IMR-90 (cell line): ENCODE measurements at regions not wholly inside any gene's neighbourhood (a gene's known extent, or its start where the extent isn't known, plus 50 kb on each side); places are given as distances from the start of the nearest gene placed in this dataset.

Source experiments
- ATAC-seq: fragments of 200-7000 bp; cut with Tn5 transposase; 2 replicates; pipeline ENCODE4 v1.9.1; 2020; ENCODE audit warnings: low read depth, mild to moderate bottlenecking, moderate library complexity
- BruUV-seq: library from RNA; stranded (reverse); fragments of 400-500 nt; replicated peaks from 2 replicates; lab custom pipeline; 2021; lab: Mats Ljungman, UMichigan
- CTCF ChIA-PET: fragments of 300-600 bp; formaldehyde crosslinking; extraction: SDS; loops from one replicate; lab custom pipeline; 2021; ENCODE audit warnings: antibody characterized with exemption; lab: Yijun Ruan, JAX
- POLR2A ChIA-PET: fragments of 300-600 bp; sonication (Branson Sonifier 250); formaldehyde crosslinking; loops from one replicate; lab custom pipeline; 2022; ENCODE audit warnings: antibody characterized with exemption; ENCODE audit not compliant: unreplicated experiment; lab: Charles Lee
- DNase-seq: peaks from one replicate; pipeline ENCODE4 v3.0.0; 2013
- H2AFZ ChIP-seq: replicated peaks from 2 replicates; pipeline ENCODE3; 2013; ENCODE audit warnings: low read length, mild to moderate bottlenecking; ENCODE audit not compliant: poor library complexity
- H2AK5ac ChIP-seq: 2 replicates; pipeline ENCODE4 v1.6.1; 2013; ENCODE audit warnings: low read depth, low read length, inconsistent platforms
- H2AK9ac ChIP-seq: replicated peaks from 2 replicates; pipeline ENCODE3; 2013; ENCODE audit warnings: mild to moderate bottlenecking, low read depth, low read length, moderate library complexity; ENCODE audit not compliant: poor library complexity
- H2BK120ac ChIP-seq: 2 replicates; pipeline ENCODE4 v1.6.1; 2013; ENCODE audit warnings: low read depth, low read length, inconsistent platforms
- H2BK15ac ChIP-seq: 3 replicates; pipeline ENCODE4 v1.6.1; 2013; ENCODE audit warnings: low read depth, low read length, inconsistent platforms
- H2BK20ac ChIP-seq: 2 replicates; pipeline ENCODE4 v1.6.1; 2013; ENCODE audit warnings: low read depth, mild to moderate bottlenecking, inconsistent platforms, low read length, moderate library complexity
- H2BK5ac ChIP-seq: 2 replicates; pipeline ENCODE4 v1.6.1; 2013; ENCODE audit warnings: mild to moderate bottlenecking, low read depth, low read length, inconsistent platforms; ENCODE audit not compliant: poor library complexity, severe bottlenecking
- H3K14ac ChIP-seq: replicated peaks from 2 replicates; pipeline ENCODE4 v1.6.1; 2013; ENCODE audit warnings: low read depth, low read length, inconsistent platforms
- H3K18ac ChIP-seq: 2 replicates; pipeline ENCODE4 v1.6.1; 2013; ENCODE audit warnings: low read depth, low read length, control low read depth
- H3K23ac ChIP-seq: 2 replicates; pipeline ENCODE4 v1.6.1; 2013; ENCODE audit warnings: low read depth, low read length, inconsistent platforms
- H3K27ac ChIP-seq: 2 replicates; pipeline ENCODE4 v1.5.1; 2013; ENCODE audit warnings: mild to moderate bottlenecking, control low read depth, low read length; ENCODE audit not compliant: insufficient read depth
- H3K27me3 ChIP-seq: 2 replicates; pipeline ENCODE4 v1.6.1; 2013; ENCODE audit warnings: low read length; ENCODE audit not compliant: control insufficient read depth, insufficient read depth
- H3K36me3 ChIP-seq: 2 replicates; pipeline ENCODE4 v1.6.1; 2013; ENCODE audit warnings: low read length, mixed read lengths; ENCODE audit not compliant: control insufficient read depth, insufficient read depth
- H3K4ac ChIP-seq: 2 replicates; pipeline ENCODE4 v1.6.1; 2013; ENCODE audit warnings: low read depth, low read length, inconsistent platforms
- H3K4me1 ChIP-seq: 2 replicates; pipeline ENCODE4 v1.6.1; 2013; ENCODE audit warnings: low read length, mixed read lengths; ENCODE audit not compliant: control insufficient read depth, insufficient read depth
- H3K4me2 ChIP-seq: 2 replicates; pipeline ENCODE4 v1.6.1; 2013; ENCODE audit warnings: low read depth, mild to moderate bottlenecking, control low read depth, low read length, moderate library complexity
- H3K4me3 ChIP-seq: 2 replicates; pipeline ENCODE4 v1.5.1; 2013; ENCODE audit warnings: low read depth, mild to moderate bottlenecking, control low read depth, low read length, moderate library complexity; ENCODE audit not compliant: insufficient read depth
- H3K56ac ChIP-seq: 2 replicates; pipeline ENCODE4 v1.6.1; 2013; ENCODE audit warnings: low read length, inconsistent platforms; ENCODE audit not compliant: insufficient read depth; ENCODE audit errors: extremely low read depth
- H3K79me1 ChIP-seq, 2 experiments: 2 replicates each; pipeline ENCODE4 v1.6.1; 2013; ENCODE audit warnings: low read length in 2 of 2, inconsistent platforms in 1 of 2, low read depth in 1 of 2
- H3K9ac ChIP-seq: 2 replicates; pipeline ENCODE4 v1.6.1; 2013; ENCODE audit warnings: low read depth, low read length, control low read depth
- H3K9me1 ChIP-seq: 2 replicates; pipeline ENCODE4 v1.6.1; 2013; ENCODE audit warnings: low read length, inconsistent platforms; ENCODE audit not compliant: insufficient read depth
- H3K9me3 ChIP-seq: 2 replicates; pipeline ENCODE4 v1.6.1; 2013; ENCODE audit warnings: low read length; ENCODE audit not compliant: control insufficient read depth, insufficient read depth
- H4K20me1 ChIP-seq: 2 replicates; pipeline ENCODE4 v1.6.1; 2013; ENCODE audit warnings: low read length, inconsistent platforms; ENCODE audit not compliant: insufficient read depth
- H4K5ac ChIP-seq: 2 replicates; pipeline ENCODE4 v1.6.1; 2013; ENCODE audit warnings: mild to moderate bottlenecking, low read depth, low read length, control low read depth
- H4K8ac ChIP-seq, 2 experiments: 2 replicates each; pipeline ENCODE4 v1.6.1; 2013; ENCODE audit warnings: low read depth in 2 of 2, low read length in 2 of 2, control low read depth in 1 of 2, inconsistent platforms in 1 of 2
- H4K91ac ChIP-seq: 2 replicates; pipeline ENCODE4 v1.6.1; 2013; ENCODE audit warnings: low read depth, low read length, inconsistent platforms; ENCODE audit not compliant: insufficient read depth
- MAFK ChIP-seq: IDR thresholded peaks from 2 replicates; pipeline ENCODE4 v1.6.1; 2012; ENCODE audit warnings: low read depth, low read length, improper control_type of control experiment
- RAD21 ChIP-seq: IDR thresholded peaks from 2 replicates; pipeline ENCODE4 v1.6.1; 2012; ENCODE audit warnings: low read length, improper control_type of control experiment
- RCOR1 ChIP-seq: IDR thresholded peaks from 2 replicates; pipeline ENCODE4 v1.6.1; 2012; ENCODE audit warnings: mild to moderate bottlenecking, low read length, improper control_type of control experiment; ENCODE audit not compliant: insufficient replicate concordance
- WGBS, 2 experiments: methylation state at CpG; one replicate each; pipeline versions ENCODE4 v1.1.5 to v1.1.7; 2013; ENCODE audit warnings: missing lambda C conversion rate in 2 of 2; ENCODE audit not compliant: insufficient read length in 1 of 2; ENCODE audit errors: extremely low coverage in 2 of 2; 5-methylcytosine and 5-hydroxymethylcytosine counted together
- dilution Hi-C: fragments of 300-500 bp; cut with HindIII; formaldehyde crosslinking; loops from one replicate; pipeline ENCODE4 v1.14.3; 2018; ENCODE audit warnings: low sequenced_read_pairs; ENCODE audit not compliant: unreplicated experiment
- in situ Hi-C: fragments of 300-500 bp; cut with MboI; formaldehyde crosslinking; loops from 3 replicates; pipeline ENCODE4 v1.14.3; 2019; ENCODE audit warnings: low sequenced_read_pairs, inconsistent platforms, mixed read lengths
- intact Hi-C: fragments of 100-400 bp; cut with micrococcal nuclease; formaldehyde crosslinking; loops from 2 replicates; pipeline ENCODE4 v1.10.0; 2022
- TF ChIP-seq, protein P1 (sequence below): fragments of 150-350 bp; IDR thresholded peaks from 2 replicates; pipeline ENCODE4 v1.6.1; 2017; ENCODE audit warnings: mild to moderate bottlenecking, antibody characterized with exemption, low read length, low read depth

DNA sequence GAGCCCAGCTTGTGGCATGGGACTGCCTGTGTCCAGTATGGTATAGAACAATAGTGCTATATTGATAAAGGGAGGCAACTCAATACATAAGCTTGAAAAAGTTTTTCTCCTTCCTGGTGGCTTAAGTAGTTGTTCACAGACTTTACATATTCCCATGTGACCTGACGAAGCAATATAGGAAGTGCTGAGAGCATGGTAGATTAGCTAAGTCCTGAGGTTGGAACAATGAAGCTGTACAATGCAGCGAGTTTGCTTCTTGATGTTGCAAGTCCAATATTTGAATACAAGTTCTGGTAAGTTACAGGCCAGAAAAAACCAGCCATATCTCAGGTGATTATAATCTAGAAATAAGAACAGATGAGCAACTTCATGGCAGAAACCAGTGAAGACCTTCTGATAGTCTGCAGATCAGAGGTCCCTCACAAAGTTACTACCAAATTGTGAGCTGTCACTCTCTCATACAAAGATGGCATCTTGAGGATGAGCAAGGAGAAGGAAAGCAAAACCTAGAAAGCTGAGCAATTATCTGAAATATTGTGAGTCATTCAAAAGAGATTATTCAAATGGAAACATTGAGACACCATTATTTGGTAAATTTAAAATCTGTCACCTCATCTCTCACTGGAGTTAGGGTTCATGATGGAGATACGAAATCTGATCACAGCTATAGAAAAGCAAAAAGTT lies 72.9 kb upstream of the BTG1 start:
- no peak overlapping the region for H4K91ac ChIP-seq
- no peak overlapping the region for H2BK5ac ChIP-seq
- H2BK120ac ChIP-seq: no peak overlapping the region
- DNase-seq: no peak
- H2AFZ ChIP-seq: no peak overlapping the region
- no peak overlapping the region for H2AK9ac ChIP-seq
- no peak for ATAC-seq
- H4K8ac ChIP-seq: no peak overlapping the region
- no peaks in the 10 kb centered on the region for H3K9me3 ChIP-seq
- dilution Hi-C loops: no loop called here
- no peaks in the 10 kb centered on the region for H3K4me1 ChIP-seq
- no peak overlapping the region for H3K23ac ChIP-seq
- WGBS, 2 experiments: no CpG with 5 or more reads among the region's 3 CpGs
- H2AK5ac ChIP-seq: no peak overlapping the region
- in situ Hi-C loops: no loop called here
- no peak overlapping the region for H3K18ac ChIP-seq
- no peaks in the 10 kb centered on the region for H3K36me3 ChIP-seq
- intact Hi-C loops: no loop called here
- no peak overlapping the region for H2BK15ac ChIP-seq
- H3K4me3 ChIP-seq: no peak overlapping the region
- no peak overlapping the region for H3K14ac ChIP-seq
- H2BK20ac ChIP-seq: no peak overlapping the region
- no peak overlapping the region for H3K4ac ChIP-seq
- no peak overlapping the region for H3K56ac ChIP-seq
- H4K5ac ChIP-seq: no peak overlapping the region
- TF ChIP-seq RCOR1 (no peak), MAFK (no peak), RAD21 (no peak)
- TF ChIP-seq, protein P1, sequence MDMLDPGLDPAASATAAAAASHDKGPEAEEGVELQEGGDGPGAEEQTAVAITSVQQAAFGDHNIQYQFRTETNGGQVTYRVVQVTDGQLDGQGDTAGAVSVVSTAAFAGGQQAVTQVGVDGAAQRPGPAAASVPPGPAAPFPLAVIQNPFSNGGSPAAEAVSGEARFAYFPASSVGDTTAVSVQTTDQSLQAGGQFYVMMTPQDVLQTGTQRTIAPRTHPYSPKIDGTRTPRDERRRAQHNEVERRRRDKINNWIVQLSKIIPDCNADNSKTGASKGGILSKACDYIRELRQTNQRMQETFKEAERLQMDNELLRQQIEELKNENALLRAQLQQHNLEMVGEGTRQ: no peak
- no peaks in the 10 kb centered on the region for H4K20me1 ChIP-seq
- no peak overlapping the region for H3K27ac ChIP-seq
- no peak overlapping the region for H3K4me2 ChIP-seq
- H3K9ac ChIP-seq: no peak overlapping the region
- no peaks in the 10 kb centered on the region for H3K79me1 ChIP-seq
- no peaks in the 10 kb centered on the region for H3K27me3 ChIP-seq
- no TSS peak for BruUV-seq
- ChIA-PET CTCF (no interaction called here), POLR2A (no interaction called here)
- H3K9me1 ChIP-seq: no peaks in the 10 kb centered on the region
